GM11168 (cell line): ENCODE measurements at regions not wholly inside any gene's neighbourhood (a gene's known extent, or its start where the extent isn't known, plus 50 kb on each side); places are given as distances from the start of the nearest gene placed in this dataset.
"Not testable (repeated sequence)": the region's sequence is repeated elsewhere in the genome, so short reads cannot be mapped to it uniquely, and the experiment has no call there.

Source experiments
- in situ Hi-C: fragments of 300-500 bp; cut with MboI; formaldehyde crosslinking; loops from one replicate; pipeline ENCODE4 v1.12.0; 2022; ENCODE audit warnings: low sequenced_read_pairs; ENCODE audit not compliant: unreplicated experiment

- in situ Hi-C loops: no loop called here
Measured at GRCh38 chr10:61028861-61029361, 84.9 kb upstream of the RHOBTB1 start.

- in situ Hi-C loops: no loop called here
Measured at GRCh38 chr10:61024856-61025201, 80.8 kb upstream of the RHOBTB1 start.

- in situ Hi-C loops: no loop called here
Measured at GRCh38 chr10:61024151-61024855, 80.3 kb upstream of the RHOBTB1 start.

- in situ Hi-C loops: no loop called here
Measured at GRCh38 chr10:61023053-61023452, 79.1 kb upstream of the RHOBTB1 start.

GRCh38 chr10:61021926-61022325, 77.9 kb upstream of the RHOBTB1 start:
- in situ Hi-C loops: no loop called here

GRCh38 chr10:61020420-61021158, 76.6 kb upstream of the RHOBTB1 start:
- in situ Hi-C loops: no loop called here

- in situ Hi-C loops: no loop called here
Measured at GRCh38 chr10:61018146-61018545, 74.2 kb upstream of the RHOBTB1 start.

- in situ Hi-C loops: no loop called here
Measured at GRCh38 chr10:61016630-61017029, 72.6 kb upstream of the RHOBTB1 start.

GRCh38 chr10:61016007-61016406, 72.0 kb upstream of the RHOBTB1 start:
- in situ Hi-C loops: no loop called here

GRCh38 chr10:61010863-61011262, 66.9 kb upstream of the RHOBTB1 start:
- in situ Hi-C loops: no loop called here

- in situ Hi-C loops: not testable (repeated sequence)
Measured at GRCh38 chr10:61003069-61003468, 59.1 kb upstream of the RHOBTB1 start.

GRCh38 chr10:61001731-61002122, 57.7 kb upstream of the RHOBTB1 start:
- in situ Hi-C loops: no loop called here

GRCh38 chr10:61000769-61001730, 57.1 kb upstream of the RHOBTB1 start:
- in situ Hi-C loops: no loop called here

- in situ Hi-C loops: no loop called here
Measured at GRCh38 chr10:60998932-60999331, 54.9 kb upstream of the RHOBTB1 start.

- in situ Hi-C loops: no loop called here
Measured at GRCh38 chr10:60994128-60994527, 50.1 kb upstream of the RHOBTB1 start.
